ENCODE measurements at regions not wholly inside any gene's neighbourhood (a gene's known extent, or its start where the extent isn't known, plus 50 kb on each side); places are given as distances from the start of the nearest gene placed in this dataset.

DNA sequence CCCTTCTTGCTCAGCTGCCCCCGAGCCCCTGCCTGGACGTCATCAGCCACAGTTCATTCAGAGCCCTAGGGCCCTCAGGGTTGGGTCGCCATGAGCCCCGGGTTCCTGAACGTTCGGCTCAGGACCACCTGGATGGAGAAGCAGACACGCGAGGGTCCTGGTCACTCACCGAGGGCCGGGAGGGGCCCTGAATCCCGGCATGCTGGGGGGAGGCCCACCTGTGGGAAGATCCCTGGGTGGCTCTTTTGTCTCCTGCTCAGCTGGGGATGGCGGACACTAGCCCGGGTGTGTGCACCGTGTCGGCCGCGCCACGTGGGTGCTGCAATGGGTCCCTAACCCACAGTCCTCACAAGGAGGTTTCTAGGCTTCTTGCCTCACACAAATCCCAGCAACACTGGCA lies 78.1 kb upstream of the TTC34 start:
- 91% methylated on average over 18 of the region's 18 CpGs for WGBS
- H3K27me3 ChIP-seq (ENCODE audit: insufficient read depth, low read length), result no peaks in the 10 kb centered on the region

GRCh38 chr1:2880086-2880485 lies 78.6 kb upstream of the TTC34 start:
- H3K4me1 ChIP-seq (ENCODE audit: insufficient read depth, low read length), result no peaks in the 10 kb centered on the region
- 86% methylated on average over 12 of the region's 12 CpGs for WGBS
- H3K36me3 ChIP-seq (ENCODE audit: insufficient read depth, low read length), result no peaks in the 10 kb centered on the region
- no peak overlapping the region for H3K4me3 ChIP-seq (ENCODE audit: low read length)
- H3K27me3 ChIP-seq (ENCODE audit: insufficient read depth, low read length), result no peaks in the 10 kb centered on the region
- H3K9me3 ChIP-seq (ENCODE audit: insufficient read depth, low read depth, low read length), result peaks cover 95% of the 10 kb centered on the region
- no peak overlapping the region for H3K9ac ChIP-seq (ENCODE audit: low read depth, low read length)
- H3K27ac ChIP-seq (ENCODE audit: low read depth, low read length), result no peak overlapping the region

More for the DNA sequence above, 78.1 kb upstream of the TTC34 start:
- H3K4me1 ChIP-seq (ENCODE audit: insufficient read depth, low read length), result no peaks in the 10 kb centered on the region
- no peak overlapping the region for H3K27ac ChIP-seq (ENCODE audit: low read depth, low read length)
- no peak overlapping the region for H3K4me3 ChIP-seq (ENCODE audit: low read length)
- peaks cover 95% of the 10 kb centered on the region for H3K9me3 ChIP-seq (ENCODE audit: insufficient read depth, low read depth, low read length)
- H3K9ac ChIP-seq (ENCODE audit: low read depth, low read length), result no peak overlapping the region
- H3K36me3 ChIP-seq (ENCODE audit: insufficient read depth, low read length), result no peaks in the 10 kb centered on the region

DNA sequence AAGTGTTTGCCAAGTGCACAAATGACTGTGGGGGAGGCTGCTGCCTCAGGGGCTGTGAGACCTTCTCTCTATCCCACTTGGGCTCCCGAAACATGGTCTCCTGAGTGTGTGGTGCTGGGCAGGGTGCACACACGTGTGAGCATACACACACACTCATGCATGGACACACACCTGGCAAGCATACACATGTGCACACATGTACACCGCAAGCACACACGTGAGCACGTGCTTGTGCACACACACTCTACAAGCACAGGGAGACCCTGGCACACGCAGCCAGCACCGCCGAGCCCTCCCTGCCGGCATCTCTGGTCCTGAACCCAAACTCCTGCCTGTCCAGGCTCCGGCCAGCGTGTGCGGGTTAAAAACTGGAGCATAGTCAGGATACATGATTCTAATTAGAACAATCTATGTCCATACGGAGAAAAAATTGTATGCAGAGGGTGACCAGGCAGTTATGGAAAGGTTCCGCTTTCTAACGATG lies 79.4 kb upstream of the TTC34 start:
- H3K9ac ChIP-seq (ENCODE audit: low read depth, low read length), result no peak overlapping the region
- H3K27me3 ChIP-seq (ENCODE audit: insufficient read depth, low read length), result no peaks in the 10 kb centered on the region
- peaks cover 96% of the 10 kb centered on the region for H3K9me3 ChIP-seq (ENCODE audit: insufficient read depth, low read depth, low read length)
- no peak overlapping the region for H3K4me3 ChIP-seq (ENCODE audit: low read length)
- H3K36me3 ChIP-seq (ENCODE audit: insufficient read depth, low read length), result no peaks in the 10 kb centered on the region
- WGBS, result 86% methylated on average over 15 of the region's 15 CpGs
- H3K4me1 ChIP-seq (ENCODE audit: insufficient read depth, low read length), result no peaks in the 10 kb centered on the region
- no peak overlapping the region for H3K27ac ChIP-seq (ENCODE audit: low read depth, low read length)

DNA sequence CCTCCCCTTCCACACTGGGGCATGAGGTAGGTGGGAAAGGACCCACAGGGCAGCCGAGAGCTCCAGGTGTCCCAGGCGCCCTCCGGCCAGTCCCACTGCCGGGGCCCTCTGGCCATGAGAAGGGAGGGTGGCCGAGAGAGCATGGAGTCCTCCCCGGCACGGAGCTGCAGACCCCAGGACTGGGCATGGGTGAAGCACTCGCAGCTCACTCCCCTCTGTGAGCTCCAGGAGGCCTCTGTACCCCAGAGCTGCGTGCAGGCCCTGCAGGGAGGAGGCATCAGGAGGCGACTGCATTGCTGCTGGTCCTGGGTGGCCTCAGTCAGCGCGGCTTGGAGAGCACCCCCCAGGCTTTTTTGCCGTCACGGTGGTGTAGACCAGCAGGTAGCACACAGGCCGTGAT lies 80.1 kb upstream of the TTC34 start:
- no peaks in the 10 kb centered on the region for H3K36me3 ChIP-seq (ENCODE audit: insufficient read depth, low read length)
- H3K4me3 ChIP-seq (ENCODE audit: low read length), result no peak overlapping the region
- H3K9ac ChIP-seq (ENCODE audit: low read depth, low read length), result no peak overlapping the region
- peaks cover 96% of the 10 kb centered on the region for H3K9me3 ChIP-seq (ENCODE audit: insufficient read depth, low read depth, low read length)
- no peak overlapping the region for H3K27ac ChIP-seq (ENCODE audit: low read depth, low read length)
- no peaks in the 10 kb centered on the region for H3K4me1 ChIP-seq (ENCODE audit: insufficient read depth, low read length)
- WGBS, result 79% methylated on average over 15 of the region's 15 CpGs
- H3K27me3 ChIP-seq (ENCODE audit: insufficient read depth, low read length), result no peaks in the 10 kb centered on the region

GRCh38 chr1:2882966-2883696 lies 81.6 kb upstream of the TTC34 start:
- Histone ChIP-seq H3K27me3 (ENCODE audit: insufficient read depth, low read length) (no peaks in the 10 kb centered on the region), H3K4me3 (ENCODE audit: low read length) (no peak overlapping the region), H3K9ac (ENCODE audit: low read depth, low read length) (no peak overlapping the region), H3K9me3 (ENCODE audit: insufficient read depth, low read depth, low read length) (peaks cover 94% of the 10 kb centered on the region), H3K36me3 (ENCODE audit: insufficient read depth, low read length) (no peaks in the 10 kb centered on the region), H3K4me1 (ENCODE audit: insufficient read depth, low read length) (no peaks in the 10 kb centered on the region), H3K27ac (ENCODE audit: low read depth, low read length) (no peak overlapping the region)
- 88% methylated on average over 37 of the region's 40 CpGs for WGBS

GRCh38 chr1:2885001-2885400 lies 83.5 kb upstream of the TTC34 start:
- H3K9me3 ChIP-seq (ENCODE audit: insufficient read depth, low read depth, low read length), result peaks cover 88% of the 10 kb centered on the region
- H3K27ac ChIP-seq (ENCODE audit: low read depth, low read length), result no peak overlapping the region
- no peaks in the 10 kb centered on the region for H3K36me3 ChIP-seq (ENCODE audit: insufficient read depth, low read length)
- 94% methylated on average over 16 of the region's 16 CpGs for WGBS
- H3K4me1 ChIP-seq (ENCODE audit: insufficient read depth, low read length), result no peaks in the 10 kb centered on the region
- H3K27me3 ChIP-seq (ENCODE audit: insufficient read depth, low read length), result no peaks in the 10 kb centered on the region
- no peak overlapping the region for H3K4me3 ChIP-seq (ENCODE audit: low read length)
- H3K9ac ChIP-seq (ENCODE audit: low read depth, low read length), result no peak overlapping the region

DNA sequence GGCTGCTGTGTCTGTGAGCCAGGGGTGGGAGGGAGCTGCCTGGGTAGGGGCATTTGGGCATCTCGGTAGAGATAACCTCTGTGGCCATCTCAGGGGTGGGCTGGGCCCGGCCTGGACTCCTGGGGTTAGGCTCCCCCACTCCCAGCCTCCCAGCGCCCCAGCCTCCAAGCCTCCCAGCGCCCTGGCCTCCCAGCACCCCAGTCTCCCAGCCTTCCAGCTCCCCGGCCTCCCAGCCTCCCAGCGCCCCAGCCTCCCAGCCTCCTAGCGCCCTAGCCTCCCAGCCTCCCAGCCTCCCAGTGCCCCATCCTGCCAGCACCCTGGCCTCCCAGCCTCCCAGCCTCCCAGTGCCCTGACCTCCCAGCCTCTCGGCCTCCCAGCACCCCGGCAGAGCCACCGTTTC lies 85.1 kb upstream of the TTC34 start:
- no peaks in the 10 kb centered on the region for H3K36me3 ChIP-seq (ENCODE audit: insufficient read depth, low read length)
- no peak overlapping the region for H3K9ac ChIP-seq (ENCODE audit: low read depth, low read length)
- WGBS, result 86% methylated on average over 10 of the region's 10 CpGs
- peaks cover 90% of the 10 kb centered on the region for H3K9me3 ChIP-seq (ENCODE audit: insufficient read depth, low read depth, low read length)
- no peaks in the 10 kb centered on the region for H3K4me1 ChIP-seq (ENCODE audit: insufficient read depth, low read length)
- no peak overlapping the region for H3K4me3 ChIP-seq (ENCODE audit: low read length)
- no peaks in the 10 kb centered on the region for H3K27me3 ChIP-seq (ENCODE audit: insufficient read depth, low read length)
- no peak overlapping the region for H3K27ac ChIP-seq (ENCODE audit: low read depth, low read length)

- Histone ChIP-seq H3K27me3 (ENCODE audit: insufficient read depth, low read length) (no peaks in the 10 kb centered on the region), H3K4me1 (ENCODE audit: insufficient read depth, low read length) (no peaks in the 10 kb centered on the region), H3K4me3 (ENCODE audit: low read length) (no peak overlapping the region), H3K36me3 (ENCODE audit: insufficient read depth, low read length) (no peaks in the 10 kb centered on the region), H3K27ac (ENCODE audit: low read depth, low read length) (no peak overlapping the region), H3K9me3 (ENCODE audit: insufficient read depth, low read depth, low read length) (peaks cover 87% of the 10 kb centered on the region), H3K9ac (ENCODE audit: low read depth, low read length) (no peak overlapping the region)
- 85% methylated on average over 28 of the region's 28 CpGs for WGBS
Measured at GRCh38 chr1:2887941-2888855, 86.7 kb upstream of the TTC34 start.

GRCh38 chr1:2890221-2890850 lies 88.8 kb upstream of the TTC34 start:
- Histone ChIP-seq H3K36me3 (ENCODE audit: insufficient read depth, low read length) (no peaks in the 10 kb centered on the region), H3K27ac (ENCODE audit: low read depth, low read length) (no peak overlapping the region), H3K9ac (ENCODE audit: low read depth, low read length) (no peak overlapping the region), H3K27me3 (ENCODE audit: insufficient read depth, low read length) (no peaks in the 10 kb centered on the region), H3K4me1 (ENCODE audit: insufficient read depth, low read length) (no peaks in the 10 kb centered on the region), H3K9me3 (ENCODE audit: insufficient read depth, low read depth, low read length) (peaks cover 85% of the 10 kb centered on the region), H3K4me3 (ENCODE audit: low read length) (no peak overlapping the region)
- WGBS, result 80% methylated on average over 14 of the region's 14 CpGs

GRCh38 chr1:2891923-2892448 lies 90.5 kb upstream of the TTC34 start:
- no peaks in the 10 kb centered on the region for H3K36me3 ChIP-seq (ENCODE audit: insufficient read depth, low read length)
- peaks cover 85% of the 10 kb centered on the region for H3K9me3 ChIP-seq (ENCODE audit: insufficient read depth, low read depth, low read length)
- H3K27me3 ChIP-seq (ENCODE audit: insufficient read depth, low read length), result no peaks in the 10 kb centered on the region
- no peaks in the 10 kb centered on the region for H3K4me1 ChIP-seq (ENCODE audit: insufficient read depth, low read length)
- H3K4me3 ChIP-seq (ENCODE audit: low read length), result no peak overlapping the region
- no peak overlapping the region for H3K9ac ChIP-seq (ENCODE audit: low read depth, low read length)
- 91% methylated on average over 22 of the region's 22 CpGs for WGBS
- H3K27ac ChIP-seq (ENCODE audit: low read depth, low read length), result no peak overlapping the region

Measured in HUES64 (cell line).